OCI-LY1 (cell line): ENCODE measurements at regions not wholly inside any gene's neighbourhood (a gene's known extent, or its start where the extent isn't known, plus 50 kb on each side); places are given as distances from the start of the nearest gene placed in this dataset.

ENCODE experiments used
- CTCF ChIP-seq: fragments of 200-600 bp; sonication (generic), shearing (Covaris generic); IDR thresholded peaks from 2 replicates; pipeline ENCODE4 v1.5.1; 2017; ENCODE audit warnings: mild to moderate bottlenecking, antibody characterized with exemption, low read length, moderate library complexity, mixed read lengths
- EZH2 ChIP-seq: fragments of 200-600 bp; sonication (generic), shearing (Covaris generic); IDR thresholded peaks from 2 replicates; pipeline ENCODE4 v1.8.0; 2017; ENCODE audit warnings: borderline replicate concordance, mixed run types, mild to moderate bottlenecking, antibody characterized with exemption, low read length, moderate library complexity, mixed read lengths

- TF ChIP-seq CTCF: no peak
- TF ChIP-seq EZH2: no peak
Observed at GRCh38 chr2:41079011-41079410, 627.1 kb upstream of the SLC8A1 start.
